ENCODE measurements at regions not wholly inside any gene's neighbourhood (a gene's known extent, or its start where the extent isn't known, plus 50 kb on each side); places are given as distances from the start of the nearest gene placed in this dataset.

GRCh38 chr20:62533591-62534495 lies 58.0 kb upstream of the GATA5 start:
- TF ChIP-seq POLR2AphosphoS5 (IDR thresholded peaks at IDR 0.05) (no peak), CTCF (IDR thresholded peaks at IDR 0.05 in 8 of 11, conservative IDR thresholded peaks at IDR 0.05 in 3 of 11) (no peak)

Data from spleen (tissue), 7 donors.